ENCODE measurements at regions not wholly inside any gene's neighbourhood (a gene's known extent, or its start where the extent isn't known, plus 50 kb on each side); places are given as distances from the start of the nearest gene placed in this dataset.

GRCh38 chr14:101223561-101224162 lies 320.1 kb upstream of the RTL1 start:
- Histone ChIP-seq H3F3A (ENCODE audit: insufficient read depth) (no peaks in the 10 kb centered on the region), H3K9ac (no peak overlapping the region), H3K4me1 (ENCODE audit: insufficient read depth) (no peaks in the 10 kb centered on the region), H3K9me2 (ENCODE audit: insufficient read depth) (no peaks in the 10 kb centered on the region), H3K79me2 (ENCODE audit: insufficient read depth) (no peaks in the 10 kb centered on the region), H4K20me1 (ENCODE audit: insufficient read depth) (no peaks in the 10 kb centered on the region), H3K36me3 (ENCODE audit: low read depth) (no peaks in the 10 kb centered on the region), H3K4me3 (no peak overlapping the region), H3K27ac (no peak overlapping the region), H2AFZ (no peak overlapping the region), H3K9me3 (ENCODE audit: low read depth) (no peaks in the 10 kb centered on the region), H3K4me2 (ENCODE audit: unreplicated experiment) (no peak overlapping the region), H3K27me3 (replicated peaks; ENCODE audit: insufficient read depth) (peaks cover 12% of the 10 kb centered on the region)
- DNase-seq = no peak
- 65 to 72% methylated on average over 10 of the region's 10 CpGs for WGBS, 2 experiments (ENCODE audit: low coverage in 1 of 2, low lambda C conversion rate in 2 of 2, missing lambda C conversion rate in 2 of 2)
- TF ChIP-seq EZH2 (IDR thresholded peaks at IDR 0.05; ENCODE audit: insufficient read depth, poor library complexity, severe bottlenecking) = no peak
- no peak for TF ChIP-seq EZH2phosphoT487 (IDR thresholded peaks at IDR 0.05; ENCODE audit: insufficient read depth, low read depth)
- in situ Hi-C loops (cut with MboI) = no loop called here

DNA sequence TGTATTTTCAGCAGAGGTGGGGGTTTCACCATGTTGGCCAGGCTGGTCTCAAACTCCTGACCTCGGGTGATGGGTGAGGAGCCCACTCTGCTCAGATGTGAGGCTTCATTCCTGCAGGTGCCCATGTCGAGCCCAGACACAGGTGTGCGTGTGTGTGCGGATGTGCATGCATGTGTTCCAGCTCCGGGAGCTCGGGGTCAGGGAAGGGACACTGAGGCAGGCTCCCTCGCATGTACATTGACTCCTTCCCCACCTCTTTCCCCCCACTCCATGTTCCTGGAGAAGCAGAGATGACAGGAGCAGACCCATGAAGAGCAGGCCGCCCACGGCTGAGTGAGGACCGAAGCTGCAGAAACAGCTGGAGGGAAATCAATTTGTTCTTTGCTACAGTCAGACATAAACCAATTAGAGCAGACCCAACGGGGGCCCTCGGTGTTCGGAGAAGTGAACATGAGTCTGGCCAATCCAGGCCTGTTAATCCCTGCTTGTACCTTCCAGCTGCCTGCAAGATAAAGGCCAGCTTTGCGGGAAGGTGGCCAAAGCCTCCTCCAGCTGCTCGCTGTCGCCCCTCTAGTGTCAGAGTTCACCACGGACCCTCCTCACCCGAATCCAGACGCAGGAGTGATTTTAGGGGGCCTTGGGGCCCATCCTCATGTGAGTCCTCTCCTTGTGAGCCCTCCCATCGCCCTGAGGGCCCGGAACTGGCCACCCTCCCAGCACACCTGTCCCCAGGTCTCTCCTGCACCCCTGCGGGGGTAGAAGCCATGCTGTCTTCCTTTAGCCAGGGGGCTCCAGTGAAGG lies 321.0 kb upstream of the RTL1 start:
- Histone ChIP-seq H3K9ac (no peak overlapping the region), H3K27me3 (replicated peaks; ENCODE audit: insufficient read depth) (peaks cover 7% of the 10 kb centered on the region), H4K20me1 (ENCODE audit: insufficient read depth) (no peaks in the 10 kb centered on the region), H3K4me2 (ENCODE audit: unreplicated experiment) (no peak overlapping the region), H3K27ac (no peak overlapping the region), H3K4me1 (ENCODE audit: insufficient read depth) (no peaks in the 10 kb centered on the region), H3F3A (ENCODE audit: insufficient read depth) (no peaks in the 10 kb centered on the region), H3K79me2 (ENCODE audit: insufficient read depth) (no peaks in the 10 kb centered on the region), H3K4me3 (no peak overlapping the region), H3K9me3 (ENCODE audit: low read depth) (no peaks in the 10 kb centered on the region), H3K36me3 (ENCODE audit: low read depth) (no peaks in the 10 kb centered on the region), H3K9me2 (ENCODE audit: insufficient read depth) (no peaks in the 10 kb centered on the region), H2AFZ (no peak overlapping the region)
- no peak for DNase-seq
- WGBS, 2 experiments (ENCODE audit: low coverage in 1 of 2, low lambda C conversion rate in 2 of 2, missing lambda C conversion rate in 2 of 2) = 63 to 69% methylated on average over 22 of the region's 22 CpGs
- in situ Hi-C loops (cut with MboI) = no loop called here
- TF ChIP-seq EZH2 (IDR thresholded peaks at IDR 0.05; ENCODE audit: insufficient read depth, poor library complexity, severe bottlenecking) (no peak), EZH2phosphoT487 (IDR thresholded peaks at IDR 0.05; ENCODE audit: insufficient read depth, low read depth) (no peak)

GRCh38 chr14:101225157-101226152 lies 321.9 kb upstream of the RTL1 start:
- Histone ChIP-seq H3K9ac (no peak overlapping the region), H3K27ac (no peak overlapping the region), H3F3A (ENCODE audit: insufficient read depth) (no peaks in the 10 kb centered on the region), H4K20me1 (ENCODE audit: insufficient read depth) (no peaks in the 10 kb centered on the region), H3K4me1 (ENCODE audit: insufficient read depth) (no peaks in the 10 kb centered on the region), H3K9me3 (ENCODE audit: low read depth) (no peaks in the 10 kb centered on the region), H3K27me3 (replicated peaks; ENCODE audit: insufficient read depth) (peaks cover 7% of the 10 kb centered on the region), H3K79me2 (ENCODE audit: insufficient read depth) (no peaks in the 10 kb centered on the region), H3K9me2 (ENCODE audit: insufficient read depth) (no peaks in the 10 kb centered on the region), H3K36me3 (ENCODE audit: low read depth) (no peaks in the 10 kb centered on the region), H2AFZ (no peak overlapping the region), H3K4me2 (ENCODE audit: unreplicated experiment) (no peak overlapping the region), H3K4me3 (no peak overlapping the region)
- WGBS, 2 experiments (ENCODE audit: low coverage in 1 of 2, low lambda C conversion rate in 2 of 2, missing lambda C conversion rate in 2 of 2) = 58 to 67% methylated on average over 27 to 28 of the region's 28 CpGs
- in situ Hi-C loops (cut with MboI) = no loop called here
- TF ChIP-seq EZH2 (IDR thresholded peaks at IDR 0.05; ENCODE audit: insufficient read depth, poor library complexity, severe bottlenecking) (no peak), EZH2phosphoT487 (IDR thresholded peaks at IDR 0.05; ENCODE audit: insufficient read depth, low read depth) (no peak)
- DNase-seq = no peak

- in situ Hi-C loops (cut with MboI) = no loop called here
- Histone ChIP-seq H3K4me2 (ENCODE audit: unreplicated experiment) (no peak overlapping the region), H3K9me3 (ENCODE audit: low read depth) (no peaks in the 10 kb centered on the region), H3K9me2 (ENCODE audit: insufficient read depth) (no peaks in the 10 kb centered on the region), H3K27ac (no peak overlapping the region), H3K4me1 (ENCODE audit: insufficient read depth) (no peaks in the 10 kb centered on the region), H3F3A (ENCODE audit: insufficient read depth) (no peaks in the 10 kb centered on the region), H3K9ac (no peak overlapping the region), H4K20me1 (ENCODE audit: insufficient read depth) (no peaks in the 10 kb centered on the region), H2AFZ (no peak overlapping the region), H3K79me2 (ENCODE audit: insufficient read depth) (no peaks in the 10 kb centered on the region), H3K27me3 (replicated peaks; ENCODE audit: insufficient read depth) (peaks cover 7% of the 10 kb centered on the region), H3K4me3 (no peak overlapping the region), H3K36me3 (ENCODE audit: low read depth) (no peaks in the 10 kb centered on the region)
- TF ChIP-seq EZH2 (IDR thresholded peaks at IDR 0.05; ENCODE audit: insufficient read depth, poor library complexity, severe bottlenecking) = no peak
- no peak for DNase-seq
- WGBS, 2 experiments (ENCODE audit: low coverage in 1 of 2, low lambda C conversion rate in 2 of 2, missing lambda C conversion rate in 2 of 2) = 69 to 83% methylated on average over 4 of the region's 4 CpGs
Measured at GRCh38 chr14:101226265-101226602, 322.7 kb upstream of the RTL1 start.
